A673 (cell line): ENCODE measurements at regions not wholly inside any gene's neighbourhood (a gene's known extent, or its start where the extent isn't known, plus 50 kb on each side); places are given as distances from the start of the nearest gene placed in this dataset.
A peak's percentile ranks its signal among the peaks of the same experiment; 100 is the strongest.

Experiments
- BruUV-seq: library from RNA; stranded (reverse); fragments of 400-500 nt; replicated peaks from 2 replicates; lab custom pipeline; 2021; lab: Mats Ljungman, UMichigan
- CTCF ChIA-PET: fragments of 300-600 bp; sonication (Branson Sonifier 250); formaldehyde crosslinking; loops from one replicate; lab custom pipeline; 2022; ENCODE audit warnings: antibody characterized with exemption; lab: Charles Lee
- POLR2A ChIA-PET: fragments of 300-600 bp; sonication (Branson Sonifier 250); formaldehyde crosslinking; loops from one replicate; lab custom pipeline; 2022; ENCODE audit warnings: antibody characterized with exemption; ENCODE audit not compliant: low non-redundant PET; lab: Charles Lee
- DNase-seq: peaks from one replicate; pipeline ENCODE4 v3.0.0-alpha.2; 2015; ENCODE audit warnings: low spot score
- H3K27ac ChIP-seq: fragments of 200-600 bp; sonication (generic); 2 replicates; pipeline ENCODE4 v1.5.1; 2016; ENCODE audit warnings: mixed run types, low read depth, mild to moderate bottlenecking, mixed read lengths, antibody characterized with exemption, low read length; ENCODE audit not compliant: poor library complexity, severe bottlenecking
- H3K27me3 ChIP-seq: fragments of 200-600 bp; sonication (generic); replicated peaks from 2 replicates; pipeline ENCODE4 v1.6.1; 2017; ENCODE audit warnings: mixed run types, low read depth, mild to moderate bottlenecking, mixed read lengths, antibody characterized with exemption, low read length; ENCODE audit not compliant: insufficient read depth, poor library complexity
- H3K36me3 ChIP-seq: fragments of 200-600 bp; sonication (generic); 2 replicates; pipeline ENCODE4 v1.6.1; 2016; ENCODE audit warnings: mixed run types, mild to moderate bottlenecking, mixed read lengths, antibody characterized with exemption, low read length; ENCODE audit not compliant: insufficient read depth, poor library complexity, severe bottlenecking
- H3K4me1 ChIP-seq: fragments of 200-600 bp; sonication (generic); 2 replicates; pipeline ENCODE4 v1.6.1; 2017; ENCODE audit warnings: mixed run types, mild to moderate bottlenecking, mixed read lengths, antibody characterized with exemption, low read length; ENCODE audit not compliant: insufficient read depth, poor library complexity, severe bottlenecking
- H3K4me3 ChIP-seq: fragments of 200-600 bp; sonication (generic); 2 replicates; pipeline ENCODE4 v1.5.1; 2016; ENCODE audit warnings: low read depth, mixed run types, mild to moderate bottlenecking, mixed read lengths, low read length; ENCODE audit not compliant: poor library complexity, severe bottlenecking
- H3K9me3 ChIP-seq: fragments of 200-600 bp; sonication (generic); 2 replicates; pipeline ENCODE4 v1.6.1; 2016; ENCODE audit warnings: mixed run types, low read depth, mild to moderate bottlenecking, mixed read lengths, antibody characterized with exemption, low read length; ENCODE audit not compliant: poor library complexity, severe bottlenecking
- EZH2 ChIP-seq: fragments of 200-600 bp; sonication (generic); IDR thresholded peaks from 2 replicates; pipeline ENCODE4 v1.6.1; 2017; ENCODE audit warnings: borderline replicate concordance, low read depth, mild to moderate bottlenecking, mixed read lengths, antibody characterized with exemption, low read length; ENCODE audit not compliant: poor library complexity, severe bottlenecking
- intact Hi-C: fragments of 100-400 bp; cut with micrococcal nuclease; formaldehyde crosslinking; loops from one replicate; pipeline ENCODE4 v1.10.0; 2022; ENCODE audit not compliant: unreplicated experiment
- TF ChIP-seq, protein P1 (sequence below): fragments of 300-800, 200-600 bp; sonication (generic); conservative IDR thresholded peaks from 2 replicates; pipeline ENCODE4 v1.5.1; 2017; ENCODE audit warnings: low read depth, mild to moderate bottlenecking, antibody characterized with exemption, low read length, moderate library complexity, mixed read lengths

GRCh38 chr10:128646956-128647355 lies 520.7 kb upstream of the MKI67 start:
- no TSS peak for BruUV-seq
- no peak for DNase-seq
- no peaks in the 10 kb centered on the region for H3K9me3 ChIP-seq
- H3K27ac ChIP-seq: no peak overlapping the region
- intact Hi-C loops: no loop called here
- TF ChIP-seq EZH2: no peak
- TF ChIP-seq, protein P1, sequence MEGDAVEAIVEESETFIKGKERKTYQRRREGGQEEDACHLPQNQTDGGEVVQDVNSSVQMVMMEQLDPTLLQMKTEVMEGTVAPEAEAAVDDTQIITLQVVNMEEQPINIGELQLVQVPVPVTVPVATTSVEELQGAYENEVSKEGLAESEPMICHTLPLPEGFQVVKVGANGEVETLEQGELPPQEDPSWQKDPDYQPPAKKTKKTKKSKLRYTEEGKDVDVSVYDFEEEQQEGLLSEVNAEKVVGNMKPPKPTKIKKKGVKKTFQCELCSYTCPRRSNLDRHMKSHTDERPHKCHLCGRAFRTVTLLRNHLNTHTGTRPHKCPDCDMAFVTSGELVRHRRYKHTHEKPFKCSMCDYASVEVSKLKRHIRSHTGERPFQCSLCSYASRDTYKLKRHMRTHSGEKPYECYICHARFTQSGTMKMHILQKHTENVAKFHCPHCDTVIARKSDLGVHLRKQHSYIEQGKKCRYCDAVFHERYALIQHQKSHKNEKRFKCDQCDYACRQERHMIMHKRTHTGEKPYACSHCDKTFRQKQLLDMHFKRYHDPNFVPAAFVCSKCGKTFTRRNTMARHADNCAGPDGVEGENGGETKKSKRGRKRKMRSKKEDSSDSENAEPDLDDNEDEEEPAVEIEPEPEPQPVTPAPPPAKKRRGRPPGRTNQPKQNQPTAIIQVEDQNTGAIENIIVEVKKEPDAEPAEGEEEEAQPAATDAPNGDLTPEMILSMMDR: no peak
- H3K36me3 ChIP-seq: no peaks in the 10 kb centered on the region
- CTCF ChIA-PET: no interaction called here
- H3K4me1 ChIP-seq: no peaks in the 10 kb centered on the region
- POLR2A ChIA-PET: no interaction called here
- H3K27me3 ChIP-seq: no peaks in the 10 kb centered on the region
- no peak overlapping the region for H3K4me3 ChIP-seq

GRCh38 chr10:128657548-128657947 lies 531.3 kb upstream of the MKI67 start:
- no TSS peak for BruUV-seq
- intact Hi-C loops: no loop called here

DNA sequence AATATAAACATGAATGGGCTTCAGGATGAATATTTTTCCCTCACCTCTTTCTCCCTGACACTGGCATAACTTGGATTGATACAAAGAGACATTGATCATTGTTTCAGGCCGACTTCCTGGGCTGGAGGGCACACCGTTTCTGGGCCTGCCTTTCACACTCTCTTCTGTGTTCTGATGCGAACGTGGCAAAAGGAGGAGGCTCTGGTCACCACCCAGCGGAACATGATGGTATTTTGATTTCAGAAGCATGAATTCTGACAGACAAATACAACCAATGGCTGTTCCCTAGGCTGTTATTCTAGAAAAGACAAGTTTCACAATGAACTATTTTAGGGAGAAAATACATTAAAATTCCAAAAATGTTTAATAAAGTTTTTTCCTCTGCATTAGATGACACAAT lies 534.5 kb upstream of the MKI67 start:
- intact Hi-C loops: no loop called here
- H3K36me3 ChIP-seq: no peaks in the 10 kb centered on the region
- H3K4me3 ChIP-seq: no peak overlapping the region
- no peak for DNase-seq
- CTCF ChIA-PET: no interaction called here
- no peaks in the 10 kb centered on the region for H3K4me1 ChIP-seq
- H3K27ac ChIP-seq: no peak overlapping the region
- peaks cover 13% of the 10 kb centered on the region for H3K27me3 ChIP-seq
- TF ChIP-seq, protein P1: 0 out of 2 replicates have a peak, but pooled peaks have one; percentile 18
- no peak for TF ChIP-seq EZH2
- H3K9me3 ChIP-seq: no peaks in the 10 kb centered on the region
- POLR2A ChIA-PET: no interaction called here
- no TSS peak for BruUV-seq

More at GRCh38 chr10:128657548-128657947, 531.3 kb upstream of the MKI67 start:
- Histone ChIP-seq H3K9me3 (no peaks in the 10 kb centered on the region), H3K4me3 (no peak overlapping the region), H3K27ac (no peak overlapping the region), H3K36me3 (no peaks in the 10 kb centered on the region), H3K27me3 (peaks cover 6% of the 10 kb centered on the region), H3K4me1 (no peaks in the 10 kb centered on the region)
- ChIA-PET CTCF (no interaction called here), POLR2A (no interaction called here)
- TF ChIP-seq EZH2: no peak
- TF ChIP-seq, protein P1: no peak
- no peak for DNase-seq
